Posterior vena cava (tissue), 2 donors: ENCODE measurements at regions not wholly inside any gene's neighbourhood (a gene's known extent, or its start where the extent isn't known, plus 50 kb on each side); places are given as distances from the start of the nearest gene placed in this dataset.

Source experiments
- DNase-seq: peaks from one replicate; pipeline ENCODE4 v3.0.0-alpha.2; 2020; ENCODE audit warnings: low spot score
- intact Hi-C, 2 donors: fragments of 100-400 bp; cut with DNase I; formaldehyde crosslinking; loops; one replicate each; pipeline versions ENCODE4 v1.14.1 to v1.14.2; 2022 to 2023
- donor health status: DM: yes; HTN: yes; CAD: no.
- donor health status: DM: yes; HTN: yes; CAD: no.

- intact Hi-C loops = no loop called here
- DNase-seq = no peak
Measured at GRCh38 chr18:76259096-76259495, 235.9 kb downstream of the ZNF516 start.

- intact Hi-C loops = no loop called here
- no peak for DNase-seq
Measured at GRCh38 chr18:76258209-76258608, 236.8 kb downstream of the ZNF516 start.

GRCh38 chr18:76255070-76255683 is 239.9 kb downstream of the ZNF516 start:
- intact Hi-C loops = no loop called here
- DNase-seq = no peak

- intact Hi-C loops = no loop called here
- no peak for DNase-seq
Measured at GRCh38 chr18:76252880-76253279, 242.2 kb downstream of the ZNF516 start.

GRCh38 chr18:76252139-76252538 is 242.9 kb downstream of the ZNF516 start:
- no peak for DNase-seq
- intact Hi-C loops = no loop called here

- no peak for DNase-seq
- intact Hi-C loops = no loop called here
Measured at GRCh38 chr18:76251691-76252090, 243.4 kb downstream of the ZNF516 start.

GRCh38 chr18:76246590-76246989 is 248.5 kb downstream of the ZNF516 start:
- intact Hi-C loops = loop anchor here in 1 of 2 donors (2.0 kb wide), 1 partner anchor 72 kb away; no protein-coding TSS in a partner anchor
- no peak for DNase-seq

- intact Hi-C loops = no loop called here
- DNase-seq = no peak
Measured at GRCh38 chr18:76234676-76235060, 260.4 kb downstream of the ZNF516 start.

- no peak for DNase-seq
- intact Hi-C loops = no loop called here
Measured at GRCh38 chr18:76233876-76234675, 261.0 kb downstream of the ZNF516 start.

- intact Hi-C loops = no loop called here
- no peak for DNase-seq
Measured at GRCh38 chr18:76233406-76233805, 261.6 kb downstream of the ZNF516 start.

GRCh38 chr18:76232779-76233178 is 262.3 kb downstream of the ZNF516 start:
- intact Hi-C loops = no loop called here
- DNase-seq = no peak

GRCh38 chr18:76232010-76232409 is 263.0 kb downstream of the ZNF516 start:
- intact Hi-C loops = no loop called here
- DNase-seq = no peak

GRCh38 chr18:76231402-76231801 is 263.6 kb downstream of the ZNF516 start:
- DNase-seq = no peak
- intact Hi-C loops = no loop called here

- DNase-seq = no peak
- intact Hi-C loops = no loop called here
Measured at GRCh38 chr18:76230791-76231190, 264.3 kb downstream of the ZNF516 start.

- intact Hi-C loops = no loop called here
Measured at GRCh38 chr18:76228716-76229115, 266.3 kb downstream of the ZNF516 start.

GRCh38 chr18:76227759-76228158 is 267.3 kb downstream of the ZNF516 start:
- no peak for DNase-seq
- intact Hi-C loops = no loop called here

More at GRCh38 chr18:76228716-76229115, 266.3 kb downstream of the ZNF516 start:
- DNase-seq = no peak

GRCh38 chr18:76223403-76223802 is 271.6 kb downstream of the ZNF516 start:
- intact Hi-C loops = no loop called here
- no peak for DNase-seq

GRCh38 chr18:76219023-76219422 is 276.0 kb downstream of the ZNF516 start:
- intact Hi-C loops = no loop called here

GRCh38 chr18:76216096-76216495 is 278.9 kb downstream of the ZNF516 start:
- intact Hi-C loops = no loop called here

More at GRCh38 chr18:76219023-76219422, 276.0 kb downstream of the ZNF516 start:
- DNase-seq = no peak

GRCh38 chr18:76213991-76214390 is 281.1 kb downstream of the ZNF516 start:
- intact Hi-C loops = no loop called here
- no peak for DNase-seq

More at GRCh38 chr18:76216096-76216495, 278.9 kb downstream of the ZNF516 start:
- no peak for DNase-seq

GRCh38 chr18:76212960-76213359 is 282.1 kb downstream of the ZNF516 start:
- intact Hi-C loops = no loop called here
- no peak for DNase-seq
